ENCODE measurements at regions not wholly inside any gene's neighbourhood (a gene's known extent, or its start where the extent isn't known, plus 50 kb on each side); places are given as distances from the start of the nearest gene placed in this dataset.
"Not testable (repeated sequence)": the region's sequence is repeated elsewhere in the genome, so short reads cannot be mapped to it uniquely, and the experiment has no call there.

DNA sequence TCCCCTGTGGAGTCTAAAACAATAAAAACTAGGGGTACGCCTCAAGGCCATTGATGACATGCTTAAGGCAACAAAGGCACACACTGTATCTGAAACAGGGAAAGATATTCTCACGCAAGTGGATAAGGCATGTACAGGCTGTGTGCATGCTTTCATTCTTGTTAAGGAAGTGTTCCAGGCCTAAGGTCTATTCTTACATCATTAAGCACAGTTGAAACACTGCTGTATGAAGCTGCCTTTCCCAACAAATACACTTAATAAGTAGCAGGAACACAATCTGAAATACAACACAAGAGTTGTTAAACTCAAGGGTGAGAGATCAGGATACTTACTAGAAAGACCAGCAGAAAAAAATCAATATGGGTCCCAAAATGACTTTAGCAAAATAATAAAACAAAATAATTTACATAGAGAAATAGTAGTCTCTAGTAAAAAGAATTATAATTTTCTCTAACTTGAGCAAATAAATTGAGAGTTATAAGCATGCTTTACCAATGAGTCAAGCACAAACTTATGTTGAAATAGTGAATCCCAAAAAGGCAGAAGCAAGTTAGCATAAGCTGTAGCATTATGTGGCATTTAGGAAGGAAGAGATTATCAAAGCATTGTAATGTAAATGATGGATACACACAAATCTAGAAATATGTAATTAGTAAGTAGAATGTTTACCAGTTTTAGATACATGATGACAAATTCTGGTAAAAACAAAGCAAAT is 796.9 kb downstream of the SLITRK1 start:
- DNase-seq, result no peak

DNA sequence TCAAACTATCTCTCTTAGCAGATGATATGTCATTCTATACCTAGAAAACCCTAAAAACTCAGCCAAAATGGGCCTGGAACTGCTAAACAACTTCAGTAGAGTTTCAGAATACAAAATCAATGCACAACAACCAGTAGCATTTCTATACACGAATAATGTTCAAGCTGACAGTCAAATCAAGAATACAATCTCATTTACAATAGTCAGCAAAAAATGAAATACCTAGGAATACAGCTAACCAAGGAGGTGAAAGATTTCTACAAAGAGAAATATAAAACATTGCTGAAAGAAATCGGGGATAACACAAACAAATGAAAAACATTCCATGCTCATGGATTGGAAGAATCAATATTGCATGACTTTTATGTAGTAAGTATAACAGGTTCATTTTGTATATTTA is 804.8 kb downstream of the SLITRK1 start:
- no peak for DNase-seq

DNA sequence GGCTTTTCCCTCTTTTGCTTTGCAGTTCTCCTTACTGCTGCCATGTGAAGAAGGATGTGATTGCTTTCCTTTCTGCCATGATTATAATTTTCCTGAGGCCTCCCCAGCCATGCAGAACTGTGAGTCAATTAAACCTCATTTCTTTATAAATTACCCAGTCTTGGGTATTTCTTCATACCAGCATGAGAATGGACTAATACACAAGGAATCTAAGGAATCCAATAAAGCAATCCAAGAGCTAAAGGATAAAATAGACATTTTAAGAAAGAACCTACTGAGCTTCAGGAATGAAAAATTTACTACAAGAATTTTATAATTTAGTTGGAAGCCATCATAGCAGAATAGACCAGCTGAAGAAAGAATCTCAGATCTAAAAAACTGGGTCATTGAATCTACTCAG is 808.3 kb downstream of the SLITRK1 start:
- not testable (repeated sequence) for DNase-seq

DNA sequence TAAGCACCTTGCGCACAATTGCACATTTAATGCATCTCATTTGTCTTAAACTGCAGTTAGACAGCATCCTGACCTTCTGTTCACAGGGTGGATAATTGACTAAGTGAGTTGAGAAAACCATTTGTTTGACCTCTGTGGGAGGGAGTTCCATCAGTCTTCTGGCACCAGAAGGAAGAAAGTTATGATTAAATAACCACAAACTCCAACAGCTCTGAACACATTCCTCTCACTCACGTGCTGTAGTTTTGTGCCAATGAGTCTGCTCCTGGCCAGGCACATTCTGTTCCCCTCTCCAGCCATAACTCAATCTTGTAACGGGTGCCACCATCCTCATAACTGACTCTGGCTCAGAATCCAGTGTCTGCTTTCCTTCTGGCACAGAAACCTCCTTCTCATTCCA is 817.2 kb downstream of the SLITRK1 start:
- no peak for DNase-seq

DNA sequence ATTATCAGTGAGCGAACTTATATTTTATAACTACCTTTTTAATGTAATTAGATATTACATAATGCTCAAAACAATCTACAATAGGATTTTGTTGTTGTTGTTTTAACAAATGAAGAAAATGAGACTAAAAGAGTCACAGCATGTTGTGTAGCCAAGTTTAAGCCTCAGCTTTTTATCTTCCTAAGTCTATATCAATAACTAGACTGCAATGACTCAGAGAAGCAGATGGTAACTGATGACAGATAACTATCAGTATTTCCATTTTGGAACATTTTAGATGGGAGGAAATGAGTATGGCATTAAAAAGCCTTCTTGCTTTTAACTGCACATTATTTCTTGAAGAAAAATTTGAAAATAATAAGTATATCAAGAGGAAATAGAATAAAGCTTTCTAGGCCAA is 825.2 kb downstream of the SLITRK1 start:
- no peak for DNase-seq

DNA sequence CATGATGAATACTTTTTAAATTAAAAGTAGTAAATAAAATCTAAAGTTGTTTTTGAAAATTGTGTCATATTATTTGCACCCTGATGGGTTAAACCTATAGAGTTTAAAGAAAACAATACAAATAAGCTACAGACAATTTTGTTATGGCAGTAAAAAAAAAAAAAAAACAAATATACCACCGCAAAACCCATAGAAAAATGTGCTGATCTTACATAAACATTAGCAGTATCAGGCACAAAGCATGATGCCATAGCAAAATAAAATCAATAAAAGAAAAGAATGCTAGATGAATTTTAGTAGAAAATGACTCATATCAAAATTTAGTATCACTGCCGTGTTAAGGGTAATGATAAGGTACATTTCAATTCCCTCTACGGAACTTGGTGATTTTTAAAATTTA is 826.0 kb downstream of the SLITRK1 start:
- DNase-seq, result no peak

DNA sequence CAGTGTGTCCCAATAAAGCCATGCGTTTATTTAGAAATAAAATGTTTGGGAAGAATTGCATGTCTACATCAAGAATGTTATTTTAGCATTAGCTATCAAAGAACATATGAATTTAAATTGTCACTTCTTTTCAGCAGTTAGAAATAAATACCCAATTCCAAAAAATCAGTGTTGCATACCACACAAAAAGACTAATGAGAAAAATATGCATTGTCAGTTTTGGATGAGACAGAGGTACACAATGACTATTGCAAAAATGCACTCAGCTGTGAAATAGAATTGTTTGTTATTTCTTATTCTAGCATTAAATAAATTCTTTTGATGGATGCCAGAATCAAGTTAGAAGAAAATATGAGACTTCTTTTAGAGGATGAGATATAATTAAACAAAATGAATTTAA is 833.9 kb downstream of the SLITRK1 start:
- no peak for DNase-seq

DNA sequence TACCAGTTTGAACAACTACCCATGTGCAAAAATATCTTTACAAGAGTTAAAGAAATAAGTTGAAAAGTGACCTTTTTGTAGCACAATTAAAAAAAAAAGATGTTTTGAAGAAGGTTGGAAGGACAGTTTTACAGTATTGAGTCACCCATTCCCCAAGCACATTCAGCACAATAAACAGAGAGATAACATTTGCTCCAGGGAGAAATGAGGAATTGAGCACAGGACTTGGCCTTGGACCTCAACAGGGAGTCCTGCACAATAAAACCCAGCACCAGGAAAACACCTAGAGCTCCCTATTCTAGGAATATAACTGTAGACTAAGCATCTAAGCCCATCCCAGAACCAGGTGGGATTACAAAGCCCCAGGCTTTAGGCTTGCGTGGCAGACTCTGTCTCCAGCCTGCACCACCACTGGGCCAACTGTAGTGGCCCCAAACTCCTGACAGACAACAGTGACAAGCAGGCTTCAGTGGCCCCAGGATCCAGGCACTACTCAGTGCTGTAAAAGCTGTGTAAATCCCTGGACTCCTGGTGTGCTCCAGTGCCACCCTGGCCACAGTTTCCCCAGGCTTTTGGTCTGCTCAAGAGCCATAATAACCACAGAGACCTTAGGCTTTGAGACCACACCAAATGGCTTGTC is 857.2 kb downstream of the SLITRK1 start:
- no peak for DNase-seq

DNA sequence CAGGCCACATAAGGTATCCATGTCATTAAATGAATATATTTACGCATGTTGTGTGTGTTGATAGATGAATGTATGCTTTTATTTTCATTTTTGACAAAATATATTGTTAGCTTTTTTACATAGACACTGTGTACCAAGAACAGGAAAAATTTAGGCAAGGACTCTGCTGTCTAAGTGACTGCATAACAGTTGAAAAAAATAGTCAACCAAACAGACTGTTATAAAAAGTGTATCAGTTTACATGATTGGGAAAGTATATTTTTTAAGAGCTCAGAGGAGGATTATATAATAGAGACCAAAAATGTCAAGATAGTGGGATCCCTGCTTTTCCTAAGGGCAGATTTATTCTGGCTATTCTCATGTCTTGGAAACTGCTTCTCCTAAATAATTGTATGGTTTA is 858.0 kb downstream of the SLITRK1 start:
- DNase-seq, result no peak

DNA sequence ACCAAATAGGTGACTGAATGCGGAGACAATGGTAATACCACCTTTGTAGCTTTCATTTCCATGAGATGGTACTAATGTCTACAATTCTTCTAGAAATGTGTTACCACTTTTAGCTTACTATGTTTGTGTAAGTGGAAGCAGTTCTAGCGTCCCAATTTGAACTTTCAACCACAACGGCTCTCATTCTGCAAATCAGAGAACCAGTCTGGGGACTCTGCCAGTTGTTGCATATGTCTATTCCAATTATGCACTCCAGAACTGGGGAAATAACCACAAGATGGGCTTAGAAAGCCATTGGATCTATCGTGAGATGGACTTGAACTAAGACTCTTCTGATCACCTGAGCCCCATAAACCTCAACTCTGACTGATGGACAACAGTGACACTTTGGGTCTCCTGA is 862.3 kb downstream of the SLITRK1 start:
- DNase-seq, result no peak

DNA sequence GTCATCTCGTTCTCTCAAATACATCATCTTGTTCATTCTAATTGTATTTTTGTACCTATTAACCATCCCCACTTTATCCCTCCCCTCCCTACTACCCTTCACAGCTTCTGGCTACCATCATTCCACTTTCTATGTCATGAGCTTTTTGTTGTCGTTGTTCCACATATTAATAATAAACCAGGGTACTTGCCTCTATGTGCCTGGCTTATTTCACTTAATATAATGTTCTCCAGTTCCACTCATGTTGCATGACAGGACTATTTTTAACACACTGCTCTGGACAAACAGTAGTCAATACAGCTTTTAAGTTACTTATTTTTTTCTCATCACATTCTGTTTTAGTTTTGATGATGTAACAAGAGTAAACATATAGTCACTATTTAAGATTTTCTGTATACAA is 872.3 kb downstream of the SLITRK1 start:
- DNase-seq, result no peak

DNA sequence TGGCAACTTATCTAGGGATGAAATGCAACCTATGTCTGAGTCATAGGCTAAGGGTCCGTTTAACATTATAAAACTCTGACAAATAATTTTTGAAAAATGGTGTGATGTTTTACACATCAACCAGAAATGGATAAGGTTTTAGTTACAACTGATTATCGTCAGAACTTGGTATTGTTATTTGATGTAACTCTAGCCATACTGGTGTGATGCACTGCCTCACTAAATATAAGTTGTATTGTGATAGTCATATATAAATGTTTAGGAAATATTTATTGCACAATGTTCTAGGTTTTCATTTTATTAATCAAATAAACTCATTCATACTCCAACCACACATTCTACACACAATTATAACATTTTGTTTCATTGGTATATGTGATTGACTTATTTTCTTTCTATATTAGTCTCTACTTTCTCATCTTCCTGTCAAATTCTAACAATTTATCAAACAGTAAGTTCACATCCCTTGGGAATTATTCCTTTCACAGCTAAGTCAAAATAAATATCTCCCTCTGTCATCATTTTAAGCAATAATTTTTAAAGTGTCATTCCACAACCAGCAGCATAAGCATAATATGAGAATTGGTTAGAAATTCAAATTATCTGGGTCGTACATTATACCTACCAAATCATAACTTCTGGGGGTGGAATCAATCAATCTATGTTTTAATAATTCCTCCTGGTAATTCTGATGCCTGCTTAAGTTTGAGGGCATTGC is 873.9 kb downstream of the SLITRK1 start:
- DNase-seq, result no peak

DNA sequence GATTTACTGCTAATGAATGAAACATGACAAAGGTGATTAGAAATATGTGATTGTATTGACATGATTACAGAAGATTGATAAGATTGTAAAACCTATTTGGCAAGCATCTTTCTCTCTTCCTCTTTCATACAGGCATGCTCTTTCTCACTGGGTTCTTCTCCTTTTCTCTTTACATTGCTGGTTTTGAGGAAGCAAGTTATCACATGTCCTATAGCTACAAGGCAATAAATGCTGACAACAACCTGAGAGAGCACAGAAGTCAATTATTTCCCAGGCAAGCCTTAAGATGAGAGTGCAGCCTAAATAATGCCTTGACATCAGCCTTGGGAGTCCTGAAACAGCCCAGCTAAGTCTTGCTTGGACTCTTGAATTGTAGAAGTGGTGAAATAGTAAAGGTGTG is 875.0 kb downstream of the SLITRK1 start:
- DNase-seq, result no peak

DNA sequence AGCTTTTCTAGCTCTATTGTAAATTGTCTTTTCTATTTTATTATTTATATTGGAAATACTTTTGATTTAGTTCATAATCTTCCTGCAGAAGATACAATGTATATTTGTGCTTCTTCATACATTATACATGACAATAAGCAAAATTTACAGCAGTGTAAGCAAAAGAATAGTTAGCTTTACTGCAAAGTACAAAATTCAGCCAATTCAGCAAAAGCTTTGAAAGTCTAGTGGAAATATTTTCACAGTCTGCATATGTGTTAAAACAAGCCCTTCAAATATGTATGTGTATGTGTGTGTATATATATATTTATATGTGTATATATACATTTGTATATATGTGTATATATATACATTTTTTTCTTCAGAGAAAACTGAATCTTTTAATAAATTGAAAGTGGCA is 879.1 kb downstream of the SLITRK1 start:
- DNase-seq, result no peak

DNA sequence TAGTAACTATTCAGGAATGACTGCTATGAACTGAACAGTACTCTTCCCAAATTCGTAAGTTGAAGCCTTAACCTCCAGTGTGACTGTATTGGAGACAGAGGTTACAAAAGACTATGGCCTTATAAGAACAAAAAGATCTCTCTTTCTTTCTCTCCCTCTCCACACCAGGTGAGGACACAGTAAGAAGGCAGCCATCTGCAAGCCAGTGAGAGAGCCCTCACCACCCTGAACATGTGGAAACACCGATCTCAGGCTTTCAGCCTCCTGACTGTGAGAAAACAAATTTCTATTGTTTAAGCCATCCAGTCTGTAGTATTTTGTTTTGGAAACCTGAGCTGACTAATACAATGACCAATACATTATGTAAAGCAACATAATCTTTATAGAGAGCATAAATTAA is 888.9 kb downstream of the SLITRK1 start:
- DNase-seq, result no peak

DNA sequence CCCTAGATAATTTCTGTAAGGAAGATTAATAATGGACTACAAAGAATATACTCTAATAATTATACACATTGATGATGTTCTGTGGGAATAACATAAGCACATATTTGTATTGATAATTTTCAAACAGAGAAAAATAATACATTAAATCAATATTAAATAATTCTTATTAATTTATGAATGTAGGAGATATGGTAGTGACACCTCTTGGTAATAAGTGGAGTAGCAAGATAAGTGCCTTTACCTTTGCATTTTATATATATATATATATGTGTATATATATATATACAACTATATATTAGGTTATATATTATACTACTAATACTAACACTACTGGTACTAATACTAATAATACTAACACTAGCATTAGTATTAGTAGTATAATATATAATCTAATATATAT is 905.8 kb downstream of the SLITRK1 start:
- no peak for DNase-seq

DNA sequence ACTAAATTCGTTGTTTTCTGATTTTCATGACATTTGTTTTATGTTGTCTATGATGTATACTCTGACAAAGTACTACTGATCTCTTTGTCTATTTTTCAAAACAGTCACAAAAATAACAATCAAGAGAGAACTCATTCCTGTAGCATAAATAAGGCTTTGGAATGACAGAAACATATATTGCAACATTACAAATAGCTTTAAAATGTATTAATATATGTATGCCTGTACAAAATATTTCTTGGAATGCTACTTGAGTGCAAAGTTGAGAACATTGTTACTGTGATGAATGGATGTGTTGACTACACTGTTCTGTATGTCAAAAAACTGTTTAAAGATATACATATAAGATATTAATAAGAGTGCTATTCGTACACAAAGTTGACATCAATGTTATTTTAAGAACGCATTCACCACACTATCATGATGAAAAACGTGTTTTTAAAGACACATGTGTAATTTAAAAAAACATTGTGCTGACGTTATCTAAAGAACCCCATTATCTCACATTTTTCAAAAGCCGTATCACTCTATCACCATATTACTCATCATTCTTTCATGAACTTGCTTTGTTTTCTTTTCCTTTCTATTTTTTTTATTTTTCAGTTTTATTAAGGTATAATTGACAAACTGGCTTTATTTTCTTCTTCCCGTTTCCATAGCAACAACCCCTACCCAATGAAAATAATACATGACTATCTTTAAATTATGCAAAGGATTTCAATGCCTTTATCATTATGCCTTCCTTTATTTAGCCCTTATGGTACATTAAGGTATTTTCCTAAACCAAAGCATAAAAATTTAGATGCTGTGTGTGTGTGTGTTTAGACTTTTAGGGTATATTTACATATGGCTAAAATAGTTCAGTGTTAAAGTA is 918.8 kb downstream of the SLITRK1 start:
- DNase-seq, result no peak

DNA sequence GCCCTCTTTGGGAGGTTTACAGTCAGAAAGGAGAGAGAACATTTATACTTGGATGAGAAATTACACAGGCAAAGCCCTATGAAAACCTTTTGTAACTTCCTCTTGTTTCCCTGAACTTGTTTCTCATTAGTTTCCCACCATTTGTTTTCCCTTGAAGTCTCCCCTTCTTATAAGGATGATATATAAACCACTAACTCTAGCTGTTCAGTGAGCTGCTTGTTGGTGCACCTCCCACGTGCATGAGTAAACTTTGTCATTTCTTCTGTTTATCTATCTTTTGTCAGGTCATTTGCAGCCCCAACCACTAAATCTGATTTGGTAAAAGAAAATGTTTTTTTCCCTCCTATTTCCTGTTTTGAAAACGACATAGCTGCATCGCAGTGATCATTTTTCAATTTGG is 919.9 kb downstream of the SLITRK1 start:
- no peak for DNase-seq

DNA sequence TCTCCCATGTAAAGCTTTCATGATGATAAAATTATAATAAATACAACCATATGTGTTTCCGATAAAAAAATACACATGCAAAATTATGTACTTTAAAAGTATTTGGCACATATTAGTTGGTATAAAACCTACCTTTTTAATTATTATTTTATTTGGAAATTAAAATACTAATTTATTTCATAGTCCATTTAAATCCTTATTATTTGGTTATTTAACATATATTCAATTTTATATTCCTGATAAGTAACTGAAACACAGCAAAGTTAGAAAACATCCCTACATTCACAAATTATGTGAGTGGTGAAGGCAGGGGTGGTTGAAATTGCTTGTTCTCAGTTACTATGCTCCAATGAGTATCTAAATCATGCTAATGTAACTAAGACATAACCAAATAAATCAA is 920.5 kb downstream of the SLITRK1 start:
- DNase-seq, result no peak

DNA sequence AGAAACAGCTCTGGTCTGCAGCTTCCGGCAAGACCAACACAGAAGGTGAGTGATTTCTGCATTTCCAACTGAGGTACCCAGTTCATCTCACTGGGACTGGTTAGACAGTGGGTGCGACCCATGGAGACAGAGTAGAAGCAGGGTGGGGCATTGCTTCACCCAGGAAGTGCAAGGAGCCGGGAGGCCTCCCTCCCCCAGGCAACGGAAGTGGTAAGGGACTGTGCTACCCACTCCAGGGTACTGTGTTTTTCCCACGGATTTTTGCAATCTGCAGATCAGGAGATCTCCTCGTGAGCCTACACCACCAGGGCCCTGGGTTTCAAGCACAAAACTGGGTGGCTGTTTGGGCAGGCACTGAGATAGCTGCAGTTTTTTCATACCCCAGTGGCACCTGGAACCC is 929.9 kb downstream of the SLITRK1 start:
- not testable (repeated sequence) for DNase-seq

DNA sequence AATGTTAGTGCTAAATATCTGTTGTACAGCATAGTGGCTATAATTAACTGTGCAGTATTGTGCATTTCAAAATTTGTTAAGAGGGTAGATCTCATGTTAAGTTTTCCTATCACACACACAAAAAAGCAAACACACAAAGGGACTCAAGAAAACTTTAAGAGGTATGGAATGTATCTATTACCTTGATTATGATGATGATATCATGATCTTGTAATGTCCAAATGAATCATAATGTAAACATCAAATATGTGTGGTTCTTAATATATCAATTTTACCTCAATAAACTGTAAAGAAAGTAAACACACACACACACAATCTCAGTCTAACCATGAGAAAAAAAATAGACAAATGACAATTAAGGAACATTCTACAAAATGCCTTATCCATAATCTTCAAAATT is 934.6 kb downstream of the SLITRK1 start:
- DNase-seq, result no peak

DNA sequence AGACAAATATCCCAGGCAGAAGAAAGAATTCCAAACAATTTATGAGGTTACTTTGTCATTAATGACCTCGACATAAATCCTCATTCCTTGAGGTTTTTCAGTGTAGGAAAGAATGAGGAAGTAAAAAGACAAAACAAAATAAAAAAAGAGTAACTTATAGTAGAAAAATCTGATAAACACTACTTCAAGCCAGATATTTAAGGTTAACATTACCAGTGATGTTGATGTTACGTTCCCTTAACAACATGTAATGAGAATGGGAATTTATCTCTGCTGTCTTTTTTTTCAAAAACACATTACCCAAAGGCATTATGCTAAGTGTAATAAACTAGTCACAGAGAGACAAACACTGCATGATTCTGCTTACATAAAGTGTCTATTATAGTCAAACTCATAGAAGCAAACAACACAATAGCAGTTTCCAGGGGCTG is 935.1 kb downstream of the SLITRK1 start:
- DNase-seq, result no peak

DNA sequence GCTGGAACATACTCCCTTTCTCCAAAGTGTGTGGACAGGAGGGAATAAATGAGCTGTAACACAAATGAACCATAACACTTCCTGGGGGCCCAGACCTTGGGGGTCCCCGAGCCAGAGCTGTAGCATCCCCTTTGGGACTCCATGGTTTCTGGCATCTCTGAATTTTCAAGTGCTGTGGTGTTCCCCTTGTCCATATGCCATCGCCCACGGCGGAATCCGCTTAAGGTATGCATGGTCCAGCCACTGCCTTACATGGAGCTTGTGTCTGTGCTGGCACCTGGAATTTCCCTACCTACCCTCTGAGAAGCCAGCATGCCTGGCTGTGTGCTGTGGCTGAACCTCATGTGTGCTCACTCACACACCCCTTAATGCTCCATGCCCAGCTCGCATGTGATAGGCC is 943.6 kb downstream of the SLITRK1 start:
- no peak for DNase-seq

Data from DMS79 treated with DMSO at 0.1 percent for 48 hours (cell line).